ENCODE measurements at regions not wholly inside any gene's neighbourhood (a gene's known extent, or its start where the extent isn't known, plus 50 kb on each side); places are given as distances from the start of the nearest gene placed in this dataset.

DNA sequence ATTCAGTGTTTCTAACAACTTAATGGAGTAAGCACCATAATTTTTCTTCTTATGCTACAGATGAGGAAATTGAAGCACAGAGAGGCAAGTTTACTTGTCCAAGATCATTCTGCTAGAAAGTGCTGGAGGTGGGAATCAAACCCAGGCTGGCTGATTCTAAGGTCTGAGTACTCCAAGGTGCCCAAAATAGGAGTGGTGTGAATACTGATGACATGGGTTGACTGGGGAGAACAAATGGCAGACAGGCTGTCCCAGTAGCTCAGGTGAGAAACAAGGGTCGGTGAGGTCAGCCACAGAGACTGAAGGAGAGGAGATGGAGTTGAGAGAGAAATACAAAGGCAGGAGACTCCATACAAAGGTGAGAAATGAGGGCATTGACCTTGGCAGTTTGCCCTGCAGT is 144.5 kb upstream of the EGFLAM start:
- Histone ChIP-seq H3F3A (ENCODE audit: control insufficient read depth, insufficient read depth) (no peaks in the 10 kb centered on the region), H3K36me3 (ENCODE audit: control insufficient read depth, low read length) (no peaks in the 10 kb centered on the region), H3K27me3 (ENCODE audit: control insufficient read depth, low read length) (peaks cover 3% of the 10 kb centered on the region; the same call in 1 of the 2 replicates), H3K4me2 (ENCODE audit: low read length) (no peak overlapping the region), H3K27ac (ENCODE audit: low read depth, low read length) (no peak overlapping the region), H3K4me1 (ENCODE audit: control insufficient read depth, low read length) (no peaks in the 10 kb centered on the region), H3K4me3 (ENCODE audit: low read length) (no peak overlapping the region), H3K9me3 (ENCODE audit: control insufficient read depth, insufficient read depth, low read length) (no peaks in the 10 kb centered on the region), H3K9me2 (replicated peaks; ENCODE audit: control insufficient read depth, low read length) (no peaks in the 10 kb centered on the region), H4K20me1 (ENCODE audit: control insufficient read depth, insufficient read depth, low read depth, low read length) (no peaks in the 10 kb centered on the region), H3K79me2 (ENCODE audit: control insufficient read depth, low read length) (no peaks in the 10 kb centered on the region)
- TF ChIP-seq, protein P1, sequence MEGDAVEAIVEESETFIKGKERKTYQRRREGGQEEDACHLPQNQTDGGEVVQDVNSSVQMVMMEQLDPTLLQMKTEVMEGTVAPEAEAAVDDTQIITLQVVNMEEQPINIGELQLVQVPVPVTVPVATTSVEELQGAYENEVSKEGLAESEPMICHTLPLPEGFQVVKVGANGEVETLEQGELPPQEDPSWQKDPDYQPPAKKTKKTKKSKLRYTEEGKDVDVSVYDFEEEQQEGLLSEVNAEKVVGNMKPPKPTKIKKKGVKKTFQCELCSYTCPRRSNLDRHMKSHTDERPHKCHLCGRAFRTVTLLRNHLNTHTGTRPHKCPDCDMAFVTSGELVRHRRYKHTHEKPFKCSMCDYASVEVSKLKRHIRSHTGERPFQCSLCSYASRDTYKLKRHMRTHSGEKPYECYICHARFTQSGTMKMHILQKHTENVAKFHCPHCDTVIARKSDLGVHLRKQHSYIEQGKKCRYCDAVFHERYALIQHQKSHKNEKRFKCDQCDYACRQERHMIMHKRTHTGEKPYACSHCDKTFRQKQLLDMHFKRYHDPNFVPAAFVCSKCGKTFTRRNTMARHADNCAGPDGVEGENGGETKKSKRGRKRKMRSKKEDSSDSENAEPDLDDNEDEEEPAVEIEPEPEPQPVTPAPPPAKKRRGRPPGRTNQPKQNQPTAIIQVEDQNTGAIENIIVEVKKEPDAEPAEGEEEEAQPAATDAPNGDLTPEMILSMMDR (IDR thresholded peaks at IDR 0.05; ENCODE audit: low read depth, low read length, poor library complexity, severe bottlenecking), result no peak
- no peak for TF ChIP-seq EZH2phosphoT487 (IDR thresholded peaks at IDR 0.05; ENCODE audit: borderline replicate concordance, low read length)

DNA sequence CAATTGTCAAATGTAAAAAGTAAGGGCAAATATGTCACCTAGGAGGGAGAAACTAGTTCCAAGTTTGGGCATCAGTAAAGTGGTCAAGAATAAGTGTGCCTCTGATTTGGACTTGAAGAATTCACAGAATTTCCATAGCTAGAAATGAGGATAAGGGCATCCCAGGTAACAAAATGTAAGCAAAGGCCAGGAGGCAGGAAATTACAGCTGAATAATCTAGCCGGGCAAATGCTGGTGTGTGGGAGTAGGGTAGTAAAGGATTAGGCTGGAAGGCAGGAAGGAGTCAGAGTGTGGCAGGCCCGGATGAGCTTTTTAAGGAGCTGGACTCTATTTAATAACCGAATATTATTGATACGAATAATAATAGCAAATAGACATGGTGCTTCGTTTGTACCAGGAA is 144.9 kb upstream of the EGFLAM start:
- no peaks in the 10 kb centered on the region for H3K4me1 ChIP-seq (ENCODE audit: control insufficient read depth, low read length)

DNA sequence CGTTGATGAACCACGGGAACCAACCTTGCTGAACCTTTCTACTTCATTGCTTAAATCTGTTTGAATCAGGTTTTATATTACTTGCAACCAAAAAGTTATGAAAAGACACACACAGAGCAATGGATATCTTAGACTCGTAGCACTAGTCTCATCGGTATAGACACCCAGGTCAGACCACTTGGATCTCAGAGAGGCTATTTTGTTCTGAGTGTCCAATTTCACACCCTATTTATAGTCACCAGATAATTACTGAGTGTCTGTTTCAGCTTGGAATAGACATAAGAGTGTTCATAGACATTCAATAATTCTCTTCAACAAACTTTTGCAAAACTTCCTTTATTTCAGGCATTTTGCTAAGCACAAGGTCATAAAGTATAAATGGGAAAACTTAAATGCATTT is 145.4 kb upstream of the EGFLAM start:
- Histone ChIP-seq H3K27ac (ENCODE audit: low read depth, low read length) (no peak overlapping the region), H3K9me2 (replicated peaks; ENCODE audit: control insufficient read depth, low read length) (no peaks in the 10 kb centered on the region), H3K9me3 (ENCODE audit: control insufficient read depth, insufficient read depth, low read length) (no peaks in the 10 kb centered on the region), H3K79me2 (ENCODE audit: control insufficient read depth, low read length) (no peaks in the 10 kb centered on the region), H3K4me3 (ENCODE audit: low read length) (no peak overlapping the region), H3F3A (ENCODE audit: control insufficient read depth, insufficient read depth) (no peaks in the 10 kb centered on the region), H3K4me1 (ENCODE audit: control insufficient read depth, low read length) (no peaks in the 10 kb centered on the region), H3K36me3 (ENCODE audit: control insufficient read depth, low read length) (no peaks in the 10 kb centered on the region), H3K27me3 (ENCODE audit: control insufficient read depth, low read length) (no peaks in the 10 kb centered on the region), H4K20me1 (ENCODE audit: control insufficient read depth, insufficient read depth, low read depth, low read length) (no peaks in the 10 kb centered on the region), H3K4me2 (ENCODE audit: low read length) (no peak overlapping the region)
- TF ChIP-seq EZH2phosphoT487 (IDR thresholded peaks at IDR 0.05; ENCODE audit: borderline replicate concordance, low read length), result no peak
- TF ChIP-seq, protein P1 (IDR thresholded peaks at IDR 0.05; ENCODE audit: low read depth, low read length, poor library complexity, severe bottlenecking), result no peak

More for the DNA sequence above, 144.9 kb upstream of the EGFLAM start:
- Histone ChIP-seq H3K79me2 (ENCODE audit: control insufficient read depth, low read length) (no peaks in the 10 kb centered on the region), H3K27me3 (ENCODE audit: control insufficient read depth, low read length) (peaks cover 3% of the 10 kb centered on the region; the same call in 1 of the 2 replicates), H3K9me3 (ENCODE audit: control insufficient read depth, insufficient read depth, low read length) (no peaks in the 10 kb centered on the region), H3K9me2 (replicated peaks; ENCODE audit: control insufficient read depth, low read length) (no peaks in the 10 kb centered on the region), H3F3A (ENCODE audit: control insufficient read depth, insufficient read depth) (no peaks in the 10 kb centered on the region), H3K4me2 (ENCODE audit: low read length) (no peak overlapping the region), H3K4me3 (ENCODE audit: low read length) (no peak overlapping the region), H3K36me3 (ENCODE audit: control insufficient read depth, low read length) (no peaks in the 10 kb centered on the region), H4K20me1 (ENCODE audit: control insufficient read depth, insufficient read depth, low read depth, low read length) (no peaks in the 10 kb centered on the region), H3K27ac (ENCODE audit: low read depth, low read length) (no peak overlapping the region)
- TF ChIP-seq EZH2phosphoT487 (IDR thresholded peaks at IDR 0.05; ENCODE audit: borderline replicate concordance, low read length), result no peak
- TF ChIP-seq, protein P1 (IDR thresholded peaks at IDR 0.05; ENCODE audit: low read depth, low read length, poor library complexity, severe bottlenecking), result no peak

Measured in DOHH2 (cell line).